ENCODE measurements at regions not wholly inside any gene's neighbourhood (a gene's known extent, or its start where the extent isn't known, plus 50 kb on each side); places are given as distances from the start of the nearest gene placed in this dataset.

- TF ChIP-seq CTCF (IDR thresholded peaks at IDR 0.05) = no peak
- no peak for TF ChIP-seq EZH2 (IDR thresholded peaks at IDR 0.05; ENCODE audit: borderline replicate concordance, insufficient read depth, low read depth, low read length, poor library complexity, severe bottlenecking)
Observed at GRCh38 chr4:166198516-166199310, 325.7 kb downstream of the TLL1 start.
